COLO829 (cell line): ENCODE measurements at regions not wholly inside any gene's neighbourhood (a gene's known extent, or its start where the extent isn't known, plus 50 kb on each side); places are given as distances from the start of the nearest gene placed in this dataset.

ENCODE experiments used
- DNase-seq: peaks from one replicate; pipeline ENCODE4 v3.0.0; 2012; ENCODE audit warnings: low spot score

GRCh38 chr10:21326594-21327288 is 198.7 kb downstream of the SKIDA1 start:
- no peak for DNase-seq

- DNase-seq = no peak
These were observed 206.8 kb downstream of the SKIDA1 start for GRCh38 chr10:21318540-21319167.

- no peak for DNase-seq
These were observed 207.6 kb downstream of the SKIDA1 start for GRCh38 chr10:21317902-21318301.

GRCh38 chr10:21315645-21316220 is 209.7 kb downstream of the SKIDA1 start:
- peak; percentile 67 for DNase-seq

- no peak for DNase-seq
These were observed 210.4 kb downstream of the SKIDA1 start for GRCh38 chr10:21314906-21315644.

- no peak for DNase-seq
These were observed 211.3 kb downstream of the SKIDA1 start for GRCh38 chr10:21314111-21314626.

DNA sequence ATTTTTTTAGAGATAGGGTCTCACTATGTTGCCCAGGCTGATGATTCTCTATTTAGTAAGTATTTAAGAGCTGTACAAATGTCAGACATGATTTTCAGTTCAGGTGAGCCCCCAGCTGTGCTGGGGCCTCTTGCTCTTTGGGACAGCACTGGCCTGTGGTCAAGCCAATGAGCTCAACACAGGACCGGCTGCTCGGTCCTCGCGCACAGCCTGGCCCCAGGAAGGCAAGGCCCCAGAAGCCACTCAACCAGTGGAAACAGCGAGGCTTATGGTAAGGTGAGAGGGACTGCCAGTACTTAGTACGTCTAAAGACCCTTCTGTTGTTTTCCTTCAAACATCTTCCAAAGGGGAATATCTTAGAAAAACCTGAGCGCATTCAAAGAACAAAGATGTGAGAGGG is 211.8 kb downstream of the SKIDA1 start:
- no peak for DNase-seq

DNA sequence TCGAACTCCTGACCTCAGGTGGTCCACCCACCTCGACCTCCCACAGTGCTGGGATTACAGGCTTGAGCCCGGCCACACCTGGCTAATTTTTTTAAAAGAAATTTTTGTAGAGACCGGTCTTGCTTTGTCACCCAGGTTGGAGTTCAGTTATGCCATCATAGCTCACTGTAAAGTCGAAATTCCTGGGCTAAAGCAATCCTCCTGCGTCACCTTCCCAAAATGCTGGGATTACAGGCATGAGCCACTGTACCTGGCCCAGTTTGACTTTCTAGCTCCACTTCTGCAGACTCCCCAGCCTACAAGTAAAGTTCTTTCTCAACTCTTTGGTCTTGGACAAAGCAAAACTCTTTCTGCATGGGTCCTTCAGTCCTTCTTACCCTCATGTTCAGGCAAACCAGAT is 214.1 kb downstream of the SKIDA1 start:
- no peak for DNase-seq

DNA sequence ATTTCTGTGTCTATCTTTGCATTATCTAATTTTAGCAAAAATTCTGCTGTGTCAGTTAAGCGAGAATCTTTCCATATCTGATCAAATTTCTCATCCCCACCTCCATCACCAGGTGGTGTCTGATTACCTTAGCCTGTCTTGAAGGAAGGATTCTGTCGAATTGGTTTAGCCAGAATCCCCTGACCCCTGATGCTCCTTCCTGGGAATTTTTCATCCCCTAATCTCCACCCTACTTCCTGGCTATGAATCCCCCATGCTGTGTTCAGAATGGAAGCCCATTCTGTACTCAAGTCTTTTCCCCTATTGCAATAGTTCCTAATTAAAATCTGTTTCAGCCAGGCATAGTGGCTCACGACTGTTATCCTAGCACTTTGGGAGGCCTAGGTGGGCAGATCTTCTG is 216.1 kb downstream of the SKIDA1 start:
- DNase-seq = no peak

DNA sequence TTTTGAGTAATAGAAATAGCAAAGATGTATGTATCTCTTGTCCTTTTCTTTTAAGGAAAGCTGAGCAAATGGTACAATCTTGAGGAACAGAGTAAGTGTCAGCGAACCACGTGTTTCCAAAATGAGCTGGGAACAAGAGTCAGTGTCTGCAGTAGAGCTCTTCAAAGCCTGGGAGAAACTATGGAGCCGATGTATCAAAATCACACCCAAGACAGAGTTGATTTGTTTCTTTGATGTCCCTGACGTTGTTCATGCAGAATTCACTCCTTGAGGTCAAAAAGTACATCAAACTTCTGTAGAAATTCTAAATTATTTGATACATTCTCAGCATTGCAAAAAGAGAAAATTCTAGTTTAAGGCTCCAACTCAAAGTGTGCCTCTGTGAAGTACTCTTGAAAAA is 216.5 kb downstream of the SKIDA1 start:
- no peak for DNase-seq

DNA sequence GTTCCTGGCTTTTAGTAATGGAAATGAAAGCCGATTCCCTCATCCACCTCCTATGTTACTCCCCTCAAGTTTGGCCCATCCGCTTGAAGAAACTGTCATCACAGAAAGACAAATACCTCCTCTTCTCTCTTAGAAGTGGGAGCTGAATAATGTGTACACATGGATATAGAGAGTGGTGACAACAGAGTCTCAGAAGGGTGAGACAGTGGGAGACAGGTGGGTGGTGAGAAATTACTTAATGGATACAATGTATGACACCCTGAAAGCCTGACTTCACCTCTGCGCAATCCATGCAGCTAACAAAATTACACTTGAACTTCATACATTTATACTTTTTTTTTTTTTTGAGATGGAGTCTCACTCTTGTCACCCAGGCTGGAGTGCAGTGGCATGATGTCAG is 217.5 kb downstream of the SKIDA1 start:
- DNase-seq = no peak

- DNase-seq = no peak
These were observed 220.9 kb downstream of the SKIDA1 start for GRCh38 chr10:21304608-21305007.

GRCh38 chr10:21304198-21304597 is 221.3 kb downstream of the SKIDA1 start:
- DNase-seq = no peak

GRCh38 chr10:21300551-21300950 is 224.9 kb downstream of the SKIDA1 start:
- no peak for DNase-seq

DNA sequence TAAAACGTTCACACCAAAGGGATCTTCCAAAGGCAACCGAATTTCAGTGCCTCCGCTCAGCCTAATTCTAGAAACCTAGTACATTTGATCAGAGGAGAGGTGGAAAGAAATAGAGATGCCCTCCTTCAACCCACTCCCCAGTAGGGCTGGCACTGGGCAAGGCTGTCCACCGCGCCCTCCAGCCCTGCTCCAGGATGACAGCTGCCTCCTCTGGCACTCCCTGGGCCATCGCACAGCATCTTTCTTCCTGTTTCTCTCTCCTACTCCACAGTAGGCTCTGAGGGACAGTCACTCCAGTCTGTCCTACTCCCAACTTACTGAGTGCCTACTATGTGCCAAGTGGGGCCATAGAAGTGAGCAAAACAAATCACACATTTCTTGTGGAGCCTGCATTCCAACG is 226.2 kb downstream of the SKIDA1 start:
- no peak for DNase-seq

GRCh38 chr10:21298701-21299100 is 226.8 kb downstream of the SKIDA1 start:
- DNase-seq = no peak

DNA sequence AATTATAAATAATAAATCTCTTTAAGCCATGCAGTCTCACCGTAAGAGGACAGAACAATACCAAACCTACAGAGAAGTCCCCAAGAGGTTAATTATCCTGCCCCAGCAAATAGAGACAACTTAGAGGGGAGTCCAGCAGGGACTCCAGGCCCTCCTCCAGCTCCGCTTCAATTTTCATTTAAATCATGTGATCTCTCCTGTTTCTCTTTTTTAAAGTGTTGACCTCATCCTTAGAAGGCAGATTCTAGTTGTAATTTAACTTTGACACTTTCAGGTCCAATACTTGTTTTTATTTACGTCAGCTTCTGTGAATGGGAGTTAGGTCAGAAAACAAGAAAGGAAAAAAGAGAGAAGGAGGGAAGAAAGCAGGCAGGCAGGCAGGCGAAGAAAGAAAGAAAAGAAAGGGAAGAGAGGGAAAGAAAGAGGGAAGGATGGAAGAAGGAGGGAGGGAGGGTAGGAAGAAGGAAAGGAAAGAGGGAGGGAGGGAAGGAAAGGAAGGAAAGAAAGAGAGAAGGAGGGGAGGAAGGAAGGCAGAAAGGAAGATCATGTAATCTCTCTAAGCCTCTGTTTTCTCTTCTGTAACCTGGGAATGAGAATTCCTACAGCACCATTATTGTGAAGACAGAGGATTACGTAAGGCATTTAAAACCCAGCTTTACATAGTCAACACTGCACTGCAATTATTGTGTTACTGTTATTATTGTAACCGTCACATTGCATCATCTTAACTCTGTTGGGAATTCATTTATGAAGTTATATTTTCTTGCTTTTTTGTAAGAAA is 227.7 kb downstream of the SKIDA1 start:
- DNase-seq = no peak

DNA sequence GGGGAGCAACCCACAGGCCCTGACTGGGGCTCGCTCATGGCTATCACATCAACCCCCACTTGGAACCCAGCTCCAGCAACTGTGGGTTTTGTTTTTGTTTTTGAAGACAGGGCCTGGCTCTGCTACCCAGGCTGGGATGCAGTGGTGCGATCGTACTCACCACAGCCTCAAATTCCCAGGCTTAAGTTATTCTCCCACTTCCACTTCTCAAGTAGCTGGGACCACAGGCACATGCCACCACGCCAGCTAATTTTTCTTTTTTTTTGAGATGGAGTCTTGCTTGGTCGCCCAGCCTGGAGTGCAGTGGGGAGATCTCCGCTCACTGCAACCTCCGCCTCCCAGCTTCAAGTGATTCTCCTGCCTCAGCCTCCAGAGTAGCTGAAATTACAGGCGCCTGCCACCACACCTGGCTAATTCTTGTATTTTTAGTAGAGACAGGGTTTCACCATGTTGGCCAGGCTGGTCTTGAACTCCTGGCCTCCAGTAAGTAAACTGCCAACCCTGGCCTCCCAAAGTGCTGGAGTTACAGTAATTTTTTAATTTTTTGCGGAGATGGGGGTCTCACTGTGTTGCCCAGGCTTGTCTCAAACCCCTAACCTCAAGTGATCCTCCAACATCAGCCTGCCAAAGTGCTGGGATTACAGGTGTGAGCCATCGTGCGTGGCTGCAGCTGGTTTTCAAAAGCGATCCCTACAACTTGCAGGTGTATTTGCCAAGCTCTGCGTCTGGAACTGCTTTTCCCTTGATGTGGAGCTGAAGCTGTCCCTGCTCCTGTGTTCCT is 228.7 kb downstream of the SKIDA1 start:
- no peak for DNase-seq

DNA sequence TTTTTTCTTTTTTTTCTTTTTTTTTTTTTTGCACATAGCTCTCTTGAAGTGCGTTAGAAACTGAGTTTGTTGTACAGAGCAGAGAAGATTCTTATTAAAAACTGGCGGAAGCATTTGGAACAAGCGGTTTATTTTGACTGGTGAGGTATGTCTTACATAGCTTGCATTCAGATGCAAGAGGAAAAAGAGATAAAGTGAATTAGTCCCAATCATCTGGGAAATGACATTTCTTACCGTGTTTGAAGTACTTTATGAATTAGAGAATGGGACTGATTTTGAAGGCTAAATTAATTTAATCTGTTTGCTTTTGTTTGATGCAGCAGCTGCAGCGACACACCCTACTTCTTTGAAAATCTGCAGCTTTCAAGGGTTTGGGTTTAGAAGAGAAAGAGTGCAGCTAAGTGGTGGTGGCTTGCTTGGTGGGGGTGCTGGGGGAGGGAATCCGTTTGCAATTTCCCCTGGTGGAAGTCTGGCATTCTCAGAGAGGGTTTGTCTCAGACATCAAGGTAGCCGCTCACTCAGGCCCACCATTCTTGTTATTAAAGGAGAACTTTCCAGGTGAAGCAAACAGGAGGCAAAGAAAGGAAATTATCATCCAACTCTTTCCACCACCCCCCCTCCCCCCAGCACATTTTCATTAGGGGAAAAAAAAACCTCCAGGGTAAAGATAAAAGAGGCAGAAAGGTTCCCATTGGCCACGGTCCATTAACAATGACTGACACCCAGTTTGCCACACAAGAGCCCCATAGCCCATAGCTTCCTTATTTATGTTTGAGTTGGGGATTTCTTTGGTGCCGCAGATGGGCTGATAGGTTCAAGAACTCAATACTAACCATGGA is 231.7 kb downstream of the SKIDA1 start:
- no peak for DNase-seq
